ENCODE measurements at regions not wholly inside any gene's neighbourhood (a gene's known extent, or its start where the extent isn't known, plus 50 kb on each side); places are given as distances from the start of the nearest gene placed in this dataset.

DNA sequence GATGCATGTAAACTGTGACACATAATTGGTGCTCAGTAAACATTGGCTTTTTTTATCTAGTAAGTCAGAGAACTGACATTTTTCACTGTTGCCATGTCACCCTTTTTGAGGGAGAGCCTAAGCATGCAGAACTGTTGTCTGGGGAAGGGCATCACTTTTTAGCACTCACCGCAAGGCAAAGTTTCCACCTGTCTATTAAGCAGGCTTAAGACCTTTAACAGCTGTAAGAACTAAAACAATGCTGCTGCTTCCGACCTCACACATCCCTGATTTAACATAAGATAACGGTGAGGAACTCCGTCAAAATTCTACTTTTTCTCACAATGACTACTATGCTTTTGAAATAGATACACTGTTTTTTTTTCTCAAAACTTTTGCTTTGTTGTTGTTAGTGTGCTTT lies 554.8 kb downstream of the NUF2 start:
- no peak overlapping the region for H2AFZ ChIP-seq (ENCODE audit: low read length)
- POLR2A ChIA-PET, result no interaction called here

DNA sequence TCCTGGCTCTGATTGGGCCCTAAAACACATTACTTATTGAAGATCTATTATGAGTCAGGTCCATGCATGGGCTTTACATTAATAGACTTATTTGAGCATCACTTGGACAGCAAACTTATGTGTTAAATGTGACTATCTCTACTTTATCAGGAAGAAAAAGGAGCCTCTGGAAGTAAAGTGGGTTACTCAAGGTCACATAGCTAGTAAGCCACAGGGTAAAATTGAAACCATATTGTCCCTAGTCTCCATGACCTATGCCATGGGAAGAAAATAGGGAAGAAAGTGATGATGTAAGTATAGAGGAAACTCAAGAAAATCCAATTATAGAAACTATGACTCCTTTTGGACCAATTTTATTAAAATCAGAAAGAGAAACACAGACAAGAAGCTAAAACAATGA lies 555.3 kb downstream of the NUF2 start:
- Histone ChIP-seq H3K4me2 (ENCODE audit: low read length) (no peak overlapping the region), H3K27ac (ENCODE audit: low read depth, low read length, poor library complexity, severe bottlenecking) (no peak overlapping the region), H2AFZ (ENCODE audit: low read length) (no peak overlapping the region), H3K9me3 (ENCODE audit: low read length) (no peaks in the 10 kb centered on the region), H4K20me1 (ENCODE audit: insufficient read depth, low read length) (no peaks in the 10 kb centered on the region), H3K9me2 (ENCODE audit: insufficient read depth, low read length) (no peaks in the 10 kb centered on the region), H3K36me3 (ENCODE audit: insufficient read depth, low read length) (no peaks in the 10 kb centered on the region), H3K4me3 (ENCODE audit: low read depth, low read length, poor library complexity, severe bottlenecking) (no peak overlapping the region), H3K4me1 (ENCODE audit: insufficient read depth, low read length, poor library complexity, severe bottlenecking) (no peaks in the 10 kb centered on the region), H3K79me2 (ENCODE audit: insufficient read depth, low read depth, low read length) (no peaks in the 10 kb centered on the region)
- no peak for DNase-seq (ENCODE audit: low spot score)
- intact Hi-C loops (cut with micrococcal nuclease; ENCODE audit: unreplicated experiment), result no loop called here
- no peak for TF ChIP-seq EZH2phosphoT487 (IDR thresholded peaks at IDR 0.05; ENCODE audit: borderline replicate concordance, low read depth, low read length)
- POLR2A ChIA-PET, result no interaction called here
- BruUV-seq (replicated peaks), result no TSS peak
- CTCF ChIA-PET (ENCODE audit: unreplicated experiment), result no interaction called here

More for the DNA sequence above, 554.8 kb downstream of the NUF2 start:
- TF ChIP-seq, protein P1, sequence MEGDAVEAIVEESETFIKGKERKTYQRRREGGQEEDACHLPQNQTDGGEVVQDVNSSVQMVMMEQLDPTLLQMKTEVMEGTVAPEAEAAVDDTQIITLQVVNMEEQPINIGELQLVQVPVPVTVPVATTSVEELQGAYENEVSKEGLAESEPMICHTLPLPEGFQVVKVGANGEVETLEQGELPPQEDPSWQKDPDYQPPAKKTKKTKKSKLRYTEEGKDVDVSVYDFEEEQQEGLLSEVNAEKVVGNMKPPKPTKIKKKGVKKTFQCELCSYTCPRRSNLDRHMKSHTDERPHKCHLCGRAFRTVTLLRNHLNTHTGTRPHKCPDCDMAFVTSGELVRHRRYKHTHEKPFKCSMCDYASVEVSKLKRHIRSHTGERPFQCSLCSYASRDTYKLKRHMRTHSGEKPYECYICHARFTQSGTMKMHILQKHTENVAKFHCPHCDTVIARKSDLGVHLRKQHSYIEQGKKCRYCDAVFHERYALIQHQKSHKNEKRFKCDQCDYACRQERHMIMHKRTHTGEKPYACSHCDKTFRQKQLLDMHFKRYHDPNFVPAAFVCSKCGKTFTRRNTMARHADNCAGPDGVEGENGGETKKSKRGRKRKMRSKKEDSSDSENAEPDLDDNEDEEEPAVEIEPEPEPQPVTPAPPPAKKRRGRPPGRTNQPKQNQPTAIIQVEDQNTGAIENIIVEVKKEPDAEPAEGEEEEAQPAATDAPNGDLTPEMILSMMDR (conservative IDR thresholded peaks at IDR 0.05; ENCODE audit: low read length), result no peak
- no peak for TF ChIP-seq EZH2phosphoT487 (IDR thresholded peaks at IDR 0.05; ENCODE audit: borderline replicate concordance, low read depth, low read length)
- Histone ChIP-seq H4K20me1 (ENCODE audit: insufficient read depth, low read length) (no peaks in the 10 kb centered on the region), H3K4me2 (ENCODE audit: low read length) (no peak overlapping the region), H3K9me2 (ENCODE audit: insufficient read depth, low read length) (no peaks in the 10 kb centered on the region), H3K4me1 (ENCODE audit: insufficient read depth, low read length, poor library complexity, severe bottlenecking) (no peaks in the 10 kb centered on the region), H3K27ac (ENCODE audit: low read depth, low read length, poor library complexity, severe bottlenecking) (no peak overlapping the region), H3K9me3 (ENCODE audit: low read length) (no peaks in the 10 kb centered on the region), H3K4me3 (ENCODE audit: low read depth, low read length, poor library complexity, severe bottlenecking) (no peak overlapping the region), H3K79me2 (ENCODE audit: insufficient read depth, low read depth, low read length) (no peaks in the 10 kb centered on the region), H3K36me3 (ENCODE audit: insufficient read depth, low read length) (no peaks in the 10 kb centered on the region)
- no TSS peak for BruUV-seq (replicated peaks)
- CTCF ChIA-PET (ENCODE audit: unreplicated experiment), result no interaction called here
- DNase-seq (ENCODE audit: low spot score), result no peak
- intact Hi-C loops (cut with micrococcal nuclease; ENCODE audit: unreplicated experiment), result no loop called here

DNA sequence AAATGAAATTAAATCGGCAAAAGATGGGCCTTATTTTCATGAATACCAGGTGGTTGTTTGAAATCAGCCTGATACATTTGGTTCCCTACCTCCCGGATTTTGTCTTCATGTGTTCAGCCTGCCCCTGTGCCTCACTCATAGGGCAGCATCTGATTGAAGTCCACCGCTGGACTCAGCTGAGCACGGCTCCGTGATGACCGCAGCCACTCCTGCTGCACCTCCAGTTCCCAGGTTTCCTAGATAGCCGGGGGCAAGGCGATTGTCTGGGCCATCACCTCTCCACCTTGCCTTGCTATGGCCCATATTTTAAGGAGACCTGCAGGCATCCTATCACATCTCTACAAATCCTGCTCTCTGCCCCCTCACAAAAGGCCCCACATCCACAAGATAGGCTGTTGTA lies 563.8 kb downstream of the NUF2 start:
- no peaks in the 10 kb centered on the region for H3K9me3 ChIP-seq (ENCODE audit: low read length)
- H3K4me3 ChIP-seq (ENCODE audit: low read depth, low read length, poor library complexity, severe bottlenecking), result no peak overlapping the region
- TF ChIP-seq EZH2phosphoT487 (IDR thresholded peaks at IDR 0.05; ENCODE audit: borderline replicate concordance, low read depth, low read length), result no peak
- TF ChIP-seq, protein P1 (conservative IDR thresholded peaks at IDR 0.05; ENCODE audit: low read length), result no peak
- ChIA-PET CTCF (ENCODE audit: unreplicated experiment) (no interaction called here), POLR2A (interaction anchor here (0.7 kb wide), 1 partner anchor 18 kb away, joined by 3 read pairs; no protein-coding TSS in a partner anchor)
- no TSS peak for BruUV-seq (replicated peaks)
- H3K36me3 ChIP-seq (ENCODE audit: insufficient read depth, low read length), result no peaks in the 10 kb centered on the region
- H3K79me2 ChIP-seq (ENCODE audit: insufficient read depth, low read depth, low read length), result no peaks in the 10 kb centered on the region
- H4K20me1 ChIP-seq (ENCODE audit: insufficient read depth, low read length), result no peaks in the 10 kb centered on the region
- H3K27ac ChIP-seq (ENCODE audit: low read depth, low read length, poor library complexity, severe bottlenecking), result no peak overlapping the region
- intact Hi-C loops (cut with micrococcal nuclease; ENCODE audit: unreplicated experiment), result no loop called here
- H3K9me2 ChIP-seq (ENCODE audit: insufficient read depth, low read length), result no peaks in the 10 kb centered on the region
- no peaks in the 10 kb centered on the region for H3K4me1 ChIP-seq (ENCODE audit: insufficient read depth, low read length, poor library complexity, severe bottlenecking)
- H2AFZ ChIP-seq (ENCODE audit: low read length), result no peak overlapping the region
- H3K4me2 ChIP-seq (ENCODE audit: low read length), result no peak overlapping the region
- no peak for DNase-seq (ENCODE audit: low spot score)
